HG03103 (cell line): ENCODE measurements at regions not wholly inside any gene's neighbourhood (a gene's known extent, or its start where the extent isn't known, plus 50 kb on each side); places are given as distances from the start of the nearest gene placed in this dataset.

Experiments used
- ATAC-seq: cut with Tn5 transposase; IDR thresholded peaks from one replicate; pipeline ENCODE4 v1.9.1; 2021; ENCODE audit warnings: low read depth; ENCODE audit not compliant: unreplicated experiment

GRCh38 chr17:5693821-5694220 lies 109.5 kb upstream of the NLRP1 start:
- no peak for ATAC-seq

- no peak for ATAC-seq
Measured at GRCh38 chr17:5694551-5694950, 110.2 kb upstream of the NLRP1 start.

- ATAC-seq, result no peak
Measured at GRCh38 chr17:5695480-5695879, 111.2 kb upstream of the NLRP1 start.

- no peak for ATAC-seq
Measured at GRCh38 chr17:5698959-5699358, 114.7 kb upstream of the NLRP1 start.

GRCh38 chr17:5699814-5700213 lies 115.5 kb upstream of the NLRP1 start:
- no peak for ATAC-seq

- no peak for ATAC-seq
Measured at GRCh38 chr17:5700745-5701144, 116.4 kb upstream of the NLRP1 start.

GRCh38 chr17:5701381-5701780 lies 117.1 kb upstream of the NLRP1 start:
- no peak for ATAC-seq

GRCh38 chr17:5702951-5703510 lies 118.7 kb upstream of the NLRP1 start:
- no peak for ATAC-seq

- ATAC-seq, result no peak
Measured at GRCh38 chr17:5703736-5704135, 119.4 kb upstream of the NLRP1 start.

GRCh38 chr17:5705081-5705875 lies 121.0 kb upstream of the NLRP1 start:
- ATAC-seq, result no peak

- no peak for ATAC-seq
Measured at GRCh38 chr17:5705876-5706576, 121.7 kb upstream of the NLRP1 start.

GRCh38 chr17:5706577-5707210 lies 122.4 kb upstream of the NLRP1 start:
- no peak for ATAC-seq

- no peak for ATAC-seq
Measured at GRCh38 chr17:5707482-5707881, 123.2 kb upstream of the NLRP1 start.

GRCh38 chr17:5708344-5708743 lies 124.0 kb upstream of the NLRP1 start:
- no peak for ATAC-seq

- no peak for ATAC-seq
Measured at GRCh38 chr17:5711344-5711743, 127.0 kb upstream of the NLRP1 start.

GRCh38 chr17:5714993-5715392 lies 130.7 kb upstream of the NLRP1 start:
- ATAC-seq, result no peak

- ATAC-seq, result no peak
Measured at GRCh38 chr17:5715478-5715877, 131.2 kb upstream of the NLRP1 start.

GRCh38 chr17:5718726-5719125 lies 134.4 kb upstream of the NLRP1 start:
- ATAC-seq, result no peak

GRCh38 chr17:5719976-5720375 lies 135.7 kb upstream of the NLRP1 start:
- no peak for ATAC-seq

GRCh38 chr17:5730373-5730772 lies 146.1 kb upstream of the NLRP1 start:
- ATAC-seq, result no peak

GRCh38 chr17:5740937-5741336 lies 156.6 kb upstream of the NLRP1 start:
- ATAC-seq, result no peak
